GM12874 (cell line): ENCODE measurements at regions not wholly inside any gene's neighbourhood (a gene's known extent, or its start where the extent isn't known, plus 50 kb on each side); places are given as distances from the start of the nearest gene placed in this dataset.

Experiments
- TF ChIP-seq, protein P1 (sequence below): IDR thresholded peaks from 2 replicates; pipeline ENCODE4 v1.5.1; 2011; ENCODE audit warnings: low read depth, mild to moderate bottlenecking, control low read depth, low read length, moderate library complexity; ENCODE audit not compliant: insufficient read depth

DNA sequence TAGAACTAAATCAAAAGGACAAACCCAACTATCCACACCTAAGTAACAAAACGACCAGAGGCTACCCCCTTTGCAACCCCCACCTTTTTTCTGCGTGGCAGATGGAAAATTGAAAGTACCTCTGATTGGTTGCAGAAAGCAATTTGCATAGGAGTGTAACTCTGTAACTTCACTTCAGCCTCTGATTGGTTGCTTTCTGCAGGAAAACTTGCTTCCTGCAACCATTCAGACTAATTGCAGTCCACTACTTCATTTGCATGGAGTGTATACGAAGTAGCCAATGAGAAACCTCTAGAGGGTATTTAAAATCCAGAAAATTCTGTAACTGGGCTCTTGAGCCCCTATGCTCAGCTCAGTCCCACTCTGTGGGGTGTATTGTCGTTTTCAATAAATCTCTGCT is 129.1 kb upstream of the OLIG3 start:
- TF ChIP-seq, protein P1, sequence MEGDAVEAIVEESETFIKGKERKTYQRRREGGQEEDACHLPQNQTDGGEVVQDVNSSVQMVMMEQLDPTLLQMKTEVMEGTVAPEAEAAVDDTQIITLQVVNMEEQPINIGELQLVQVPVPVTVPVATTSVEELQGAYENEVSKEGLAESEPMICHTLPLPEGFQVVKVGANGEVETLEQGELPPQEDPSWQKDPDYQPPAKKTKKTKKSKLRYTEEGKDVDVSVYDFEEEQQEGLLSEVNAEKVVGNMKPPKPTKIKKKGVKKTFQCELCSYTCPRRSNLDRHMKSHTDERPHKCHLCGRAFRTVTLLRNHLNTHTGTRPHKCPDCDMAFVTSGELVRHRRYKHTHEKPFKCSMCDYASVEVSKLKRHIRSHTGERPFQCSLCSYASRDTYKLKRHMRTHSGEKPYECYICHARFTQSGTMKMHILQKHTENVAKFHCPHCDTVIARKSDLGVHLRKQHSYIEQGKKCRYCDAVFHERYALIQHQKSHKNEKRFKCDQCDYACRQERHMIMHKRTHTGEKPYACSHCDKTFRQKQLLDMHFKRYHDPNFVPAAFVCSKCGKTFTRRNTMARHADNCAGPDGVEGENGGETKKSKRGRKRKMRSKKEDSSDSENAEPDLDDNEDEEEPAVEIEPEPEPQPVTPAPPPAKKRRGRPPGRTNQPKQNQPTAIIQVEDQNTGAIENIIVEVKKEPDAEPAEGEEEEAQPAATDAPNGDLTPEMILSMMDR, result no peak

DNA sequence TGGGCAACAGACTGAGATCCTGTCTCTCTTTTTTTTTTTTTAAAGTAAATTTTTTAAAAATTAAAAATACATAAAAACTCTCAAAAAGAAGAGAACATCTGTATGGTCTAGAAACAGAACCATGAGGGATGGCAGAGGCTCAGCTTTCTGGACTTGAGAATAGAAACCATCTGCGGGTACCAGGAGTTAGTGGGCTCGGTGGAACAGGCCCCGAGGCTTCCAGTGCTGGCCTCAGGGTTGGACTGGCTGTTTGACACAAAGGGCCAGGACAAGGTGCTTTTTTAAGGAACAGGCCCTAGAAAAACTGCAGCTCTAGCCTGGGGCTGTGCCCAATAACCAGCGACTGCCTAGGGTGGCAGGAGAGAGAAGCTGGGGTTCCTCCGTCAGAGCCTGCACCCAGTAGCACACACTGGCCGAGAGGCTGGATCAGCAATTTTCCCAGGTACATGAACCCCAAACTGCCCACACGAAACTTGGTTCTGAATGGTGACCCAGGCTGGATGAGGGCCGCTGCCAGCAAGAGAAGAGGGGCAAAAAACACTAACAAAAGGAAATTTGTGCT is 131.0 kb upstream of the OLIG3 start:
- TF ChIP-seq, protein P1, result no peak

DNA sequence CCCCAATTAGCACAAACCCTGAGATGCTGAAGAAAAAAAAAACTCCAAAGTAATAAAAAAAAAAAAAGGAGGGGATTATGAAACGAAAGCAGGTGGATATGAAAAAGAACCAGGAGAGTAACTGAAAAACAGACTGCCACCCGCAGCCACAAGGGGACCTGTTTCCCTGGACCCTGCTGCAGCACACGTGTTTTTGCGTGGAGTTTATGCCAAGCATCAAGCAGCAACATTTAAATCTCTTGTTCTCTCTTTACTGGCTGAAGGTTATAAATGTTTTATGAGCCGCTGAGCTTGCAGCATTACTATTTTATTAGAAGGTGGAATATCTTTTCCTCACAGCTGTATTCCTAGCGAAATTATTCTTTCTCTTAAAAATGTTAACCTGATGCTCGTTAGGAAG is 131.6 kb upstream of the OLIG3 start:
- TF ChIP-seq, protein P1, result no peak

DNA sequence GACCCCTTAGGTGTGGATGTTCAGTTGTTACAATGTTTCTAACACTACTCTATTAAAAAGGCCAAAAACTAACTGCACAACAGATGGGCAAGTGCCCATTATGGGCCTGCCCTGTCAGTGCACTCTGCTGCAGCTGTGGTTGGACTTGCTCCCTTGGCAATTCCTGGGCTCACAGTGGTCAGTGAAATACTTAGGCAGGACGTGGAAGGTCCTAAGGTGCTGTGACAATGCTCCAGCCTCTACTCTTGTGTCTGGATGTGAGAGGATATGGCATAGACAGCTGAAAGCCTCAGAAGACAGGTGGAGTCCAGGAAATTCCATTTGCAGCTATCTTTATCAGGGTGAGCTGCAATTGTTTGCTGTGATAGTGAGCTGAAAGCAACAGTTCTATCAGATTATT is 136.5 kb upstream of the OLIG3 start:
- TF ChIP-seq, protein P1, result no peak

DNA sequence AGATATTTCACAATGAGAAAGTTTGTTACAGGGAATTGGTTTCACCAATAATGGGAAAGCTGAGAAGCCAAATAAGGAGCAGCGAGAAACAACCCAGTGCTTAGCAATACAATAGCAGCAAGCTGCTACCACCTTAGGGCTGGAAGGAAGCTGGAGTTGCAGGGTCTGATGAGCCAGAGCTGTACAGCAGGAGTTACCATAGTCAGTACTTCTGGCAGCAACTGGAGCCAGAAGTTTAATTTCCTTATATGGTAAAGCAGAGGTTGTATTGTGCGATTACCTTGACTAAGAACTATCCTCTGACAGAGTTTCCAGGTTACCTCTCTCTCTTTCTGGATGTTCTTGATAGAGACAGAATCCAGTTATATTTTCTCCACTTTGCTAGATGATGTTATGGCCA is 137.1 kb upstream of the OLIG3 start:
- TF ChIP-seq, protein P1, result no peak

DNA sequence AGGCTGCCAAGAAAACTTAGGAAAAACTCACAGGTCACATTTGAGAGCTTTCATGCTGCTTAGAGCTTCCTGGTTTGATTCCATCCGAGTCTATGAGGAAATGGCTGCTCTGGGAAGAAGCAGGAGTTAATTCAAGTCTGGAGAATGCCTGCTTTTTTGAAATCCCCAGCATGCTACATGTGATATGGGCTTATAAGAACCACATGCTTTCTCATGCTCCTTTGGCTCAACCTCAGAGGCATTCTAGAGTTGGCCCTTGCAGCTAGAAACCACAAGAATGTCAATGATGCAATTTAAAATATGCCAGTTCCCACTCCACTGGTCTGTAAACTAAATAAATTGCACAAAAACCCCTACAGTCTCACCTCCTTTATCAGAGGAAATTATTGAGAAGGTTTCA is 142.9 kb upstream of the OLIG3 start:
- TF ChIP-seq, protein P1, result no peak

DNA sequence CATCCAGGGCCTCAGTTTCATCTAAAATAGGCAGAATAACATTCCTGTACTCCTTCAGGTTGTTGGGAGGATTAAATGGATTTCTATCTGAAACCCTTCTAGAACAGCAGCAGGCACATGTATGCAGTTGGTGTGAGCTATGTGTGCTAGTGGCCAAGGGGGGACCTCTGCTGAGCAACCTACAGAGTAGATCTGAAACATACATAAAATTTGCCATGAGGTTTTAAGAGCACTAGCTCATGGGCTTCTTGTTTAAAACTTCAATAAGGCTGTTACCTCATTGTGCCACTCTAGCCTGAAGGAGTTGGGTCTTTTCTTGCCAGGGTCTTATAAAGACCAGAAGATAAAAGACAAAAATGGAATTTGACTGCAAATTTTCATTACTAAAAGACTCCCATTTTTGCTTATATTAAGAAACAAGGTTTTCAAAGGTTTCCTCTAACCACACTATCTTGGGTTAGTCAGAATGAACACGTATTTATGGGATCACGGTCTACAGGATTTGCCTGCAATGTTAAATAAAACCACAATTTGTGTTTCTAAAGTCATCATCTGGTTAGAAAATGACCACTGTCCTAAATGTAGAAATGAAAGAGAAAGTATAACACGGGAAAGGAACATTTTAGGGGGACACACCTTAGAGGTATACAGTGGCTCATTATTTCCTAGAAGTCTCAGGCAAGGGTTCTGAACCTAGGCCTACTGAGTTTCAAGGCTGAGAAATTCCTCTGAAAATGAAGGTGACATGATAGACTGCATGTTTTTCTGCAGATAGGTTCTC is 144.9 kb upstream of the OLIG3 start:
- TF ChIP-seq, protein P1, result no peak
